GM12872 (cell line): ENCODE measurements at regions not wholly inside any gene's neighbourhood (a gene's known extent, or its start where the extent isn't known, plus 50 kb on each side); places are given as distances from the start of the nearest gene placed in this dataset.

Experiments used
- TF ChIP-seq, protein P1 (sequence below): IDR thresholded peaks from 3 replicates; pipeline ENCODE4 v1.5.1; 2011; ENCODE audit warnings: low read depth, mild to moderate bottlenecking, low read length, moderate library complexity; ENCODE audit not compliant: insufficient read depth

DNA sequence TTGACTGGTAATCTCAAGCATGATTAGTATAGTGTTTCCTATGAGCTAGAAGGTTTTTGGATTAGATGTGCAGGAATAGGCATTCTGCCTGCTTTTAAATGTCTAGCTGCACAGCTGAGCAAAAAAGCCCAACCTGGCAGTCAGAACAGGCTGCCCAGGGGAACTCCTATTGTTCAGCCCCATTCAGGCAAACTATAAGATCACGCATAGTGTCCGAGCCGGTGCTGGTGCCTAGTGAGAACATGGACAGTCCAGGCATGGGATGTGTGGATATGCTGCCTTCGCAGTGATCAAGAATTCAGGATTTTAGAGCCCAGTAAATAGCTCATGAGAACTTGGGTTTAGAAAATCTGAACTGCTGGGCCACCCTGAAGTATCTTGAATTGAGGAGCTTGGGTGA lies 348.8 kb downstream of the UTRN start:
- TF ChIP-seq, protein P1, sequence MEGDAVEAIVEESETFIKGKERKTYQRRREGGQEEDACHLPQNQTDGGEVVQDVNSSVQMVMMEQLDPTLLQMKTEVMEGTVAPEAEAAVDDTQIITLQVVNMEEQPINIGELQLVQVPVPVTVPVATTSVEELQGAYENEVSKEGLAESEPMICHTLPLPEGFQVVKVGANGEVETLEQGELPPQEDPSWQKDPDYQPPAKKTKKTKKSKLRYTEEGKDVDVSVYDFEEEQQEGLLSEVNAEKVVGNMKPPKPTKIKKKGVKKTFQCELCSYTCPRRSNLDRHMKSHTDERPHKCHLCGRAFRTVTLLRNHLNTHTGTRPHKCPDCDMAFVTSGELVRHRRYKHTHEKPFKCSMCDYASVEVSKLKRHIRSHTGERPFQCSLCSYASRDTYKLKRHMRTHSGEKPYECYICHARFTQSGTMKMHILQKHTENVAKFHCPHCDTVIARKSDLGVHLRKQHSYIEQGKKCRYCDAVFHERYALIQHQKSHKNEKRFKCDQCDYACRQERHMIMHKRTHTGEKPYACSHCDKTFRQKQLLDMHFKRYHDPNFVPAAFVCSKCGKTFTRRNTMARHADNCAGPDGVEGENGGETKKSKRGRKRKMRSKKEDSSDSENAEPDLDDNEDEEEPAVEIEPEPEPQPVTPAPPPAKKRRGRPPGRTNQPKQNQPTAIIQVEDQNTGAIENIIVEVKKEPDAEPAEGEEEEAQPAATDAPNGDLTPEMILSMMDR = no peak

DNA sequence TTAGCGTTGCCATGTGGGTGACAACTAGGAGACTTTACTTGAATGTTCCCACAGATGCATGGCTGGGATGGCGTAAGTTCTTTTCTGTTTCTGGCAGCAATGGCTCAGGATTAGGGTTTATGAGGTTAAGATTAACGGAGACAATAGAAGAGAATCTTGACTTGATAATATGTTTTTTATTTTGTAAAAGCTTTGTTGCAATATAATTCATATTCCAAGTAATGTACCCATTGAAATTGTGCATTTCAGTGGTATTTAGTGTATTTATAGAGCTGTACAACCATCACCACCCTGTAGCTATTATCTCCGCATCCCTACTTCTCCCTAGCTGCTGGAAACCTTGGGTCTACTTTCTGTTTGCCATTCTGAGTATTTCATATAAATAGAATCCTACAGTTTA lies 349.2 kb downstream of the UTRN start:
- TF ChIP-seq, protein P1 = no peak

DNA sequence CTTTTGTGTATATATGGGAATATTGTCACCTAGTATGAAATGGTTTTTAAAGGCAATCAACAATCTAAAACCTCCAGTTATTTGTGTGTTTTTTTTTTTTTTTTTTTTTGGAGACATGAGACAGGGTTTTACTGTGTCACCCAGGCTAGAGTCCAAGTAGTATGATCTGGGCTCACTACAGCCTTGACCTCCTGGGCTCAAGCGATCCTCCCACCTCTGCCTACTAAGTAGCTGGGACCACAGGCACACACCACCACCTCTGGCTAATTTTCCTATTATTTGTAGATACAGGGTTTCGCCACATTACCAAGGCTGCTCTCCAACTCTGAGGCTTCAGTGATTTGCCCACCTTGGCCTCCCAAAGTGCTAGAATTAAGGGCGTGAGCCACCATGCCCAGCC lies 349.9 kb downstream of the UTRN start:
- TF ChIP-seq, protein P1 = no peak

DNA sequence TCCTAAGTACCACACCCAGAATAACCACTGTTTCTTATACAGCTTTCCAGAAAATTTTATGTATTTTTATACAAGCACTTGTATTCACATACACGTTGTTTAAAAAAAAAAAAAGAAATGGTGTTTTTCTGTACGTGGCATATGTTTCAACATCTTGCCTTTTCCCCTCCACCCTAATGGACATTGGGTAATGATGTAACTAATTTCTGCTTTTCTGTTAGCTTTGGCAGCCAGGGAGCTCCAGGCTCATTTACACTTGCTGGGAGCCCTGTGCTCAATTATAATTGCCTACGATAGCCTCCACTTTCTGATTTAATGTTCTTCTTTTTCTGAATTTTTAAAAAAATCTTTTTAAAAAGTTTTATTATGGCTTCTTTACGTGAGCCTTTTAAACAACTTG lies 352.4 kb downstream of the UTRN start:
- TF ChIP-seq, protein P1 = no peak

DNA sequence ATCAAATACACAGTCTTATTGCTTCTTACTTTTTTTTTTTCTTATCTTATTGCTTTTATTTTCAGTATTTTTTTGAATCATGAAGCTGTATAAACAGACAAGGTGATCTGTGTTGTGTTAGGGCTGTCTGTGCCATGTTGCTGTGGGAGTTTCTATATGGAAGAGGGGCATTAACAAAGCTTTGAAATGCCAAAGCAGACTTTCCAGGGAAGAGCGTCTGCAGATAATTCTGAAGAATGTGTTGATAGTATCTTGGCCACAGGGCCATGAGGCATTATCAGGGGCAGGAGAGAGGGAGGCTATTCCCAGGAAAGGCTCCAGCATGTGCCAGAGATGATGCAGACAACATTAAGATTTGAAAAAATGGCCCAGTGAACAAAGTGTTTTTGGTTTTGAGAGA lies 354.5 kb downstream of the UTRN start:
- TF ChIP-seq, protein P1 = no peak

DNA sequence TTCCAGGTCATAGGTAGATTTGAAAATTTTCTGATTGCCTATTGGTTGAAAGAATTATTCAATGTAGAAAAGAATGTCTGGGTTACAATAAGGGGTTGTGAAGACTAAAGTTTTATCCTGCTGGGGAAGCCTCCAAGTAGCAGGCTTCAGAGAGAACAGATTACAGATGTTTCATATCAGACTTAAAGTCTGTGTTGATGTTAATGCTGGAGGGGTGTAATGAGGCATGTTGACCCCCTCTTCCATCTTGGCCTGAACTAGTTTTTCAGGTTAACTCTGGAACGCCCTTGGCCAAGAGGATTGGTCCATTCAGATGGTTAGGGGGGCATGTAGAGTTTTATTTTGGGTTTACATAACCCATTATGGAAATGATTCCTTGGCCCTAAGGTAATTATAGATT lies 356.2 kb downstream of the UTRN start:
- TF ChIP-seq, protein P1 = no peak

DNA sequence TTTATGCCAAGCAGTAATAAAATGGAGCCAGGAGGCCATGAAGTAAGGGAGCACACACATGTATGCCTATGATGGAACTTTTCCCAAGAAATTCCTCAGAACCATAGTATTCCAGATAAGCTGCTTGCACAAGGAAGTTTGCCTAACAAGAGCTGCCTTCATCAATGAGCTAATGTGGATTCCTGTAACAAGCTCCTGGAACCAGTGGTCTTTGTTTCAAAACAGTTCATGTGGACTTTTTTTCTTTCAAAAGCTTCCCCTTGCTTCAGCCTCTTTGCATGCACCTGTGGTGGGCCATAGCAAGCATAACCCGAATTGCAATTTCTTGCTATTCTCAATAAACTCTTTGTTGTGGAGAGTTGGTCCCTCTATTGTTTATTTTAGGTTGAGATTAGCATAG lies 359.6 kb downstream of the UTRN start:
- TF ChIP-seq, protein P1 = no peak
